ENCODE measurements at regions not wholly inside any gene's neighbourhood (a gene's known extent, or its start where the extent isn't known, plus 50 kb on each side); places are given as distances from the start of the nearest gene placed in this dataset.
"Not testable (repeated sequence)": the region's sequence is repeated elsewhere in the genome, so short reads cannot be mapped to it uniquely, and the experiment has no call there.

DNA sequence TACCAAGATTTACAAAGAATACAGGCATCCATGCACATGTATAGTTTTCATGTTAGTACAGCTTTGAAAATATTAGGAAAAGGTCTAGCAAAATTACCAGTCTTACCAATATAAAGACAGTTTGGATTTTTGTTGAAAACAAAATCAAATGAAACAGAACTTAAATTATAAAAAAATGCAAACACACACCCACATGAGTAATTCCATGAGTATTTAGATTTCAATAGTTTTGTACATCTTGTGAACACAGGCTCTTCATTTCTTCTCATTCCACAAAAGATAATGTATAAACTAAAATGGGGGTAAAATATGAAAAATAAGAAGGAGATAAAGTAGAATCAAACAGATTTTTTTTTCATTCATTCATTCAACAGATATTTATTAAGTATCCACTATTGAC, 682.2 kb upstream of the ANKRD30A start:
- no peaks in the 10 kb centered on the region for H3K4me1 Mint-ChIP-seq
- H3K36me3 Mint-ChIP-seq, result no peaks in the 10 kb centered on the region

DNA sequence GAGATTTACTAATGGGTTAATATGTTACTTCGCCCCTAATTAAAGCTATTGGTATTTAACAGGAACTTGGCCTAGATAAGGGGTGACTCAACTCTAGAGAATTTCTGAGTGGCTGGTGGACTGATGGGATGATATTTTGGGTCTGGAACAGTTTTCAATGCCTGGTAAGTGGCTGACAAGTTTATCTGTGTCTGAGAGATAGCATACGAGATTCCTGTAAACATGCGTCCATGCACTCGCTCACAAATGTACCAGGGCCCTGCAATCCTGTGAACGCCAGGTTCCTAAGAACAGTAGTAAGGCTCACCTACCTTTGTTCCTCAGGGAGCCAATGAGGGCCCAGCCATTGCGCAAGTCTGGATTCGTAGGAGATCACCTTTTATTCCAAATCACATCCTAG, 683.8 kb upstream of the ANKRD30A start:
- H3K9me3 Mint-ChIP-seq, result no peaks in the 10 kb centered on the region
- no peak overlapping the region for H3K4me3 Mint-ChIP-seq
- H3K27me3 Mint-ChIP-seq, result no peaks in the 10 kb centered on the region
- no peak overlapping the region for H3K27ac Mint-ChIP-seq
- no peaks in the 10 kb centered on the region for H3K36me3 Mint-ChIP-seq
- no peak for ATAC-seq (ENCODE audit: low read depth)
- DNase-seq (ENCODE audit: low spot score in 2 of 2), result no peak
- H3K4me1 Mint-ChIP-seq, result no peaks in the 10 kb centered on the region

More for the DNA sequence above, 682.2 kb upstream of the ANKRD30A start:
- no peak overlapping the region for H3K27ac Mint-ChIP-seq
- H3K4me3 Mint-ChIP-seq, result no peak overlapping the region
- no peak for ATAC-seq (ENCODE audit: low read depth)
- H3K9me3 Mint-ChIP-seq, result no peaks in the 10 kb centered on the region
- no peak for DNase-seq (ENCODE audit: low spot score in 2 of 2)
- H3K27me3 Mint-ChIP-seq, result no peaks in the 10 kb centered on the region

DNA sequence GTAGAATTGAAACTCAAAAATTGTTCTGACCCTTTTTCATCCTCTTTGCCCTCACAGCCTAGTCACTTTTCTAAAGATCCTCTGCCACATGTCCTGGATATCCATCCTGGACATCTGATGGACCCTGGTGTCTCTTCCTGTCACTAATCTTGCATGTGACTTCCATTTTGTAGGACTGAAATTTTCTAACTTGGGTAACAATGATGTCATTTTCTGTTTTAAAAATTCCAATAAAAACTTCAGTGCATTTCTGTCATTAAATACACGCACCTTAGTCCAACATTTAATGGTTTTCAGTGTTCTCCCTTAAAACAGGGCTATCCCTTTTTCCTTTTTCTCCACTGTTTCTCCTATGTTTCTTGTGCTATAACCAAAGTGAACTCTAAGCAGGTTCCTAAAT, 684.9 kb upstream of the ANKRD30A start:
- H3K27me3 Mint-ChIP-seq, result no peaks in the 10 kb centered on the region
- ATAC-seq (ENCODE audit: low read depth) (no peak), DNase-seq (ENCODE audit: low spot score in 2 of 2) (no peak)
- no peaks in the 10 kb centered on the region for H3K9me3 Mint-ChIP-seq
- H3K4me1 Mint-ChIP-seq, result no peaks in the 10 kb centered on the region
- H3K36me3 Mint-ChIP-seq, result no peaks in the 10 kb centered on the region
- H3K4me3 Mint-ChIP-seq, result no peak overlapping the region
- no peak overlapping the region for H3K27ac Mint-ChIP-seq

DNA sequence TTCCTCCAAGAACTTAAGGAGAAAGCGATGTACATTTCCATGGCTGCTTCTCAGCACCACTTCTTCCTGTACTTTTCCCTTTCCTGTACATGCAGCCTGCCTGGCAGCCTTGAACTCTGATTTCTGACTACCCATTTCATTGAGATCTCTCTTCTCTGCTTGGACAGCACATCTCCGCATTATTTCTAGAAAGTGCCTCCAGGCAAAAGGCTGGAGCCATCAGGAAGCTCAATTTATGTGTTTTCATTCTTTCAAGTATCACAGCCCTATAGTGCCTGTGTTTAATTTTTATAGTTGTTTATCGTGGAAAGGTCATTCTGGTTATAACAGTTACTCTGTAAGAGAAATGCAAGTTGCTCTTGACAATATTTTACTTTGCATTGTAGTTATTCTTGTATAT, 688.0 kb upstream of the ANKRD30A start:
- DNase-seq (ENCODE audit: low spot score in 2 of 2) (no peak), ATAC-seq (ENCODE audit: low read depth) (no peak)
- Mint-ChIP-seq H3K27ac (no peak overlapping the region), H3K4me1 (no peaks in the 10 kb centered on the region), H3K4me3 (no peak overlapping the region), H3K36me3 (no peaks in the 10 kb centered on the region), H3K9me3 (no peaks in the 10 kb centered on the region), H3K27me3 (no peaks in the 10 kb centered on the region)

DNA sequence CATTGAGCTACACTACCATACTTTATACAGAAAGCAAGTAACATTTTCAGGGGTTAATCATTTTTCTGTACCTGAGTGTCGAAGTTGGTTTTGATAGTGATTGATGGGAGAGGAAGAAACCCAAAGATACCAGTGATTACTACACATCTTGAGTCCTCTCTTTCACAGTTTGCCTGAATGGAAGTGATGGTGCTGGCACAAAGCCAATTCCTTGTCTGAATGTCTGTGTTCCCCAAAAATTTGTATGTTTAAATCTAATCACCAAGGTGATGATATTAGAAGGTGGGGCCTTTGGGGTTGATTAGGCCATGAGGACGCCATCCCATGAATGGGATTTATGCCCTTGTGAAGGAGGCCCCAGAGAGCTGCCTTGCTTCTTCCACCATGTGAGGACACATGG, 696.9 kb upstream of the ANKRD30A start:
- no peak overlapping the region for H3K27ac Mint-ChIP-seq
- H3K27me3 Mint-ChIP-seq, result no peaks in the 10 kb centered on the region
- peaks cover 8% of the 10 kb centered on the region for H3K9me3 Mint-ChIP-seq
- DNase-seq (ENCODE audit: low spot score in 2 of 2), result no peak
- H3K36me3 Mint-ChIP-seq, result no peaks in the 10 kb centered on the region
- H3K4me3 Mint-ChIP-seq, result no peak overlapping the region
- no peak for ATAC-seq (ENCODE audit: low read depth)
- H3K4me1 Mint-ChIP-seq, result no peaks in the 10 kb centered on the region

DNA sequence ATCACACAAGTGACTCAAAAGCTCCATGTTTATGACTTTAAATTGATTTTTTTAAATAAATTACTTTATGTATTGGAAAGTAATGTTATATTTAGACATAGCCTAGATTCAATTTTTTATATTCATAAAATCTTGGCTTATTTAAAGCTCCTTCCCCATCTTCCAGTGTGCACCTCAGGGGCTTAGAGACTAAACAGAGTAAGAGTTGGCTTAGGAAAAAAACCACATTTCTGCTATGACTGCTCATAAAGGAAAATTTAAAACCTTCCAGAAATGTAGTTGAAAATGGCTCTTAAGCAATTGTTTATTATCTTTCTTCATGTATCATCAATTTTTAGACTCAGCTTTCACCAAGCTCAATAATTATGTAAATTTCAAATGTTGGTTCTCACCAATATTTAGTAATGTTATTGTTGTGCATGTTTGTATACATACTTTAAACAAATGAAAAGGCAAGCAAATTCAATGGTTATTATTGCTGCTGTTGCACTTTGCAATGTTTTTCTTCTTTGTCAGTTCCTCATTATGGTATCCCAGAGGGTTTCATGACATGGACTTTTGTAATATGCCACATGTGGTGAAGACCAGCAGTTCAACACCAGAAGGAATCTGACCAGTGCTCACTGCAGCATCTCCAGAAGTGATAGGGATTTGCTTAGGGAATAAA, 700.1 kb upstream of the ANKRD30A start:
- no peak for DNase-seq (ENCODE audit: low spot score in 2 of 2)
- Mint-ChIP-seq H3K27ac (no peak overlapping the region), H3K36me3 (no peaks in the 10 kb centered on the region), H3K9me3 (peaks cover 8% of the 10 kb centered on the region), H3K4me1 (no peaks in the 10 kb centered on the region), H3K4me3 (no peak overlapping the region), H3K27me3 (no peaks in the 10 kb centered on the region)
- no peak for ATAC-seq (ENCODE audit: low read depth)

DNA sequence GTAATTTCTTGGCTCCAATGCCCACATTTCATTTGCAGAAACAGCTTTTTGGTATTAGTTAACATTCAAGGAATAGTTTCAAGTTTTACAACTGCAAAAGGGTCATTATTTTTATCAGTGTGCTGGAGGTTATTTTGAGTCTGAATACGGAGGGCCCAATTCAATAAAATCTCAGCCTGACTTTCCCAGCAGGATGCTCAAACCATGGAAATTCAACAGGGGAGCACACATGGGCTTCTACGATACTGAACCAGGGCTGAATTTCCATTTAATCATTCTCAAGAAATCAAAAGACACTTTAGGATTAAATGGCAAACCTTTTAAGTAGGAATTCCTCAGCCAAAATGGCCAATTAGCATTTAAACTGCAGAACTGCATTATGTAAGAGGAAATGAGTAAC, 700.9 kb upstream of the ANKRD30A start:
- Mint-ChIP-seq H3K36me3 (no peaks in the 10 kb centered on the region), H3K4me1 (no peaks in the 10 kb centered on the region), H3K4me3 (no peak overlapping the region), H3K9me3 (peaks cover 4% of the 10 kb centered on the region), H3K27me3 (no peaks in the 10 kb centered on the region), H3K27ac (no peak overlapping the region)
- no peak for DNase-seq (ENCODE audit: low spot score in 2 of 2)
- ATAC-seq (ENCODE audit: low read depth), result no peak

DNA sequence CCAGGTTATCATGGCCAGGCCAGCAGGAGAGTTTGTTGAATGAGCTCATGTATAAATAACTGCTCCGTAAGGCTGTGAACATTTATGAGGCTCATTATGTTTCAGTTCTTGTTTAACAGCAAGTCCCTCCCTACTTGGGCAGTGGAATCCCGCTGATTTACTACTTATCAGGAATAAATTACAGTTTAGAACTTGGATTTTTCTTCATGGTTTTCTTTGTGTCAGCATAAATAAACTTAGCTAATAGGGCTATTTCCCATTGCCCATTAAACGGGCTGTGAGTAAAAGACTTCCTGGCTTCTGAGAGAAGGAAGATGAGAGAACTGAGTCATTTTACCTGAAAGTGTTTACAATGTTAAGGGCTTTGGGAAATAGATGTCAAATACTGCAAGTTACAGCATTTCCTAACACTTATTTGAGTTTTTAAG, 701.6 kb upstream of the ANKRD30A start:
- H3K9me3 Mint-ChIP-seq, result peaks cover 2% of the 10 kb centered on the region
- no peaks in the 10 kb centered on the region for H3K4me1 Mint-ChIP-seq
- no peaks in the 10 kb centered on the region for H3K27me3 Mint-ChIP-seq
- ATAC-seq (ENCODE audit: low read depth), result no peak
- DNase-seq (ENCODE audit: low spot score in 2 of 2), result no peak
- no peak overlapping the region for H3K27ac Mint-ChIP-seq
- H3K36me3 Mint-ChIP-seq, result no peaks in the 10 kb centered on the region
- no peak overlapping the region for H3K4me3 Mint-ChIP-seq

DNA sequence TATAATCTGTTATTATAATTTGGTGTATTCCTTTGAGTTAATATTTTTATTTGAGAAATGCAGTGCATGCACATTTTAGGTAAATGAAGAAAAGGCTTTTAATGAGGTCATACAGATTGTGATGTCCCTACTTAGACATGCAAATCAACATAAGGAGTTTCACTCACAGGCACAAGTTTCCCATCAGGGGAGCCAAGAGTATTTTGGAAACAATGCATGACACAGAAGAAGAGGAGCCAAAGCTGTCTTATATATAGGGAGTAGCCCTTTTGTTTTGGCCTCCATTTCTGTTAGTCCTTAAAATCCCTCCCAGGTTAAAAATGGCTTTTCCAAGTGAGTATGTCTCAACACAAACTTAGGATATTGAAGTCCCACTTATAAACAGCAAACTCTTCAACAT, 703.4 kb upstream of the ANKRD30A start:
- Mint-ChIP-seq H3K36me3 (no peaks in the 10 kb centered on the region), H3K27ac (no peak overlapping the region), H3K27me3 (no peaks in the 10 kb centered on the region), H3K4me1 (no peaks in the 10 kb centered on the region), H3K9me3 (peaks cover 2% of the 10 kb centered on the region), H3K4me3 (no peak overlapping the region)
- no peak for ATAC-seq (ENCODE audit: low read depth)
- DNase-seq (ENCODE audit: low spot score in 2 of 2), result no peak

DNA sequence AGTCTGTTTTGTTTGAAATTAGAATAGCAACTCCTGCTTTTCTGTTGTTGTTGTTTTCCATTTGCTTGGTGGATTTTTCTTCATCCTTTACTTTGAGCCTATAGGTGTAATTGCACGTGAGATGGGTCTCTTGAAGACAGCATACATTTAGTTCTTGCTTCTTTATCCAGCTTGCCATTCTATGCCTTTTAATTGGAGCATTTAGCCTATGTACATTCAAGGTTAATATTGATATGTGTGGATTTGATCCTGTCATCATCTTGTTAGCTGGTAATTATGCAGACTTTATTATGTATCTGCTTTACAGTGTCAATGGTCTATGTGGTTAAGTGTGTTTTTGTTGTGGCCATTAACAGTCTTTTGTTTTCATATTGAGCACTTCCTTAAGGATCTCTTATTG, 708.9 kb upstream of the ANKRD30A start:
- no peak overlapping the region for H3K4me3 Mint-ChIP-seq
- H3K4me1 Mint-ChIP-seq, result no peaks in the 10 kb centered on the region
- H3K36me3 Mint-ChIP-seq, result no peaks in the 10 kb centered on the region
- no peaks in the 10 kb centered on the region for H3K27me3 Mint-ChIP-seq
- no peak overlapping the region for H3K27ac Mint-ChIP-seq
- DNase-seq (ENCODE audit: low spot score in 2 of 2) (no peak), ATAC-seq (ENCODE audit: low read depth) (no peak)
- peaks cover 13% of the 10 kb centered on the region for H3K9me3 Mint-ChIP-seq

DNA sequence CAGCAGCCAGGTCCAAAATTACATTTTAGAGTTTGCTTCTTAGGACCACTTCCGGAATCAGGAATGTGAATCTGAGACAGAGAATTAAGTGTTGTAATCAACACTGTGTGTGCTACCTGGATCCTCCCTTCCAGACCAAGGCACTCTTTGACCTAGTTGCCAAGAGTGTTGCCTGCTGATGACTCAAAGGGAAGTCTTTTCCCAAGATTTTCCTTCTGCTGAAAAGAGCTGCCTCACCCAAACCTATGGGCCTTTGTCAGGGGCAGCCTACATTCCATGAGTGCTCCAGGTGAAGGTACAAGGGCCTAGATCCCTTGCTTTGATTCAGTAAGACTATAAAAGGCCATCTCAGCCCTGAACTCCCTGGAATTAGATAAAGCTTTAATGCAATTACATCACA, 712.5 kb upstream of the ANKRD30A start:
- no peak overlapping the region for H3K27ac Mint-ChIP-seq
- no peak for ATAC-seq (ENCODE audit: low read depth)
- H3K27me3 Mint-ChIP-seq, result no peaks in the 10 kb centered on the region
- H3K36me3 Mint-ChIP-seq, result no peaks in the 10 kb centered on the region
- H3K4me3 Mint-ChIP-seq, result no peak overlapping the region
- peaks cover 13% of the 10 kb centered on the region for H3K9me3 Mint-ChIP-seq
- H3K4me1 Mint-ChIP-seq, result no peaks in the 10 kb centered on the region
- no peak for DNase-seq (ENCODE audit: low spot score in 2 of 2)

DNA sequence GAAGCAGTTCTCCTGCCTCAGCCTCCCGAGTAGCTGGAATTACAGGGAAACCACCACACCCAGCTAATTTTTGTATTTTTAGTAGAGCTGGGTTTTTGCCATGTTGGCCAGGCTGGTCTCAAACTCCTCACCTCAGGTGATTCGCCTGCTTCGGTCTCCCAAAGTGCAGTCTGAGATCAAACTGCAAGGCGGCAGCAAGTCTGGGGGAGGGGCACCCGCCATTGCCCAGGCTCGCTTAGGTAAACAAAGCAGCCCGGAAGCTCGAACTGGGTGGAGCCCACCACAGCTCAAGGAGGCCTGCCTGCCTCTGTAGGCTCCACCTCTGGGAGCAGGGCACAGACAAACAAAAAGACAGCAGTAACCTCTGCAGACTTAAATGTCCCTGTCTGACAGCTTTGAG, 725.2 kb upstream of the ANKRD30A start:
- not testable (repeated sequence) for H3K27ac Mint-ChIP-seq; H3K36me3 Mint-ChIP-seq; H3K4me1 Mint-ChIP-seq; H3K27me3 Mint-ChIP-seq; ATAC-seq (ENCODE audit: low read depth); H3K4me3 Mint-ChIP-seq; H3K9me3 Mint-ChIP-seq; DNase-seq (ENCODE audit: low spot score in 2 of 2)

DNA sequence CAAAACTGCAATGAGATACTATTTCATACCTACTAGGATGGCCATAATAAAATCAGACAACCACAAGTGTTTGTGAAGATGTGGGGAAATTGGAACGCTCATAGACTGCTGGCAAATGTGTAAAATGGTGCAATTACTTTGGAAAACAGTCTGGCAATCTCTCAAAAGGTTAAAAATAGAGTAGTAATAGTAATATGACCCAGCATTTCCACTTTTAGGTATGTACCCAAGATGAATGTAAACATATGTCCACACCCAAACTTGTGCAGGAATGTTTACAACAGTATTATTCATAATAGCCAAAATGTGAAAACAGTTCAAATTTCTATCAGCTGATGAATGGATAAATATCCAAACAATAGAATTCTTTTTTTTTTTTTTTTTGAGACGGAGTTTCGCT, 731.6 kb upstream of the ANKRD30A start:
- no peaks in the 10 kb centered on the region for H3K4me1 Mint-ChIP-seq
- peaks cover 1% of the 10 kb centered on the region for H3K9me3 Mint-ChIP-seq
- H3K4me3 Mint-ChIP-seq, result no peak overlapping the region
- ATAC-seq (ENCODE audit: low read depth), result no peak
- H3K36me3 Mint-ChIP-seq, result no peaks in the 10 kb centered on the region
- H3K27ac Mint-ChIP-seq, result no peak overlapping the region
- no peak for DNase-seq (ENCODE audit: low spot score in 2 of 2)
- H3K27me3 Mint-ChIP-seq, result no peaks in the 10 kb centered on the region

DNA sequence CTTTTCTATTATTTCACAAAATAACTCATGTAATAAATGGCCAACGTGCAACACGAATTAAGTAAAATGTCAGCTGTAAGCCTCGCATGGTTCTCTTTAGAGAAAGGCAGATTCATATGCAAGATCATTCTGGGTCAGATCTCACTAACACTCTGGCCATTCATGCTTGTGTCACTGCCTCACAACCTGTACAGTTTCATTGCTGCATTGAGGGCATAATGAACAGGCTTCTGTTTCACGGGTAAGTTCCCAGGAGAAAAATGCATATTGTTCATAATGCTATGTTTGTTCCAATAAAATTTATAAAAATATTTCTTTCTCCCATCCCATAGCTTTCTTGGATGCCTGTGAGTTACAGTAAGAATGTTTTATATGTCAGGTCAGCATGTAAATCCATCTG, 734.0 kb upstream of the ANKRD30A start:
- H3K27ac Mint-ChIP-seq, result no peak overlapping the region
- H3K27me3 Mint-ChIP-seq, result no peaks in the 10 kb centered on the region
- no peak overlapping the region for H3K4me3 Mint-ChIP-seq
- DNase-seq (ENCODE audit: low spot score in 2 of 2) (no peak), ATAC-seq (ENCODE audit: low read depth) (no peak)
- H3K4me1 Mint-ChIP-seq, result no peaks in the 10 kb centered on the region
- no peaks in the 10 kb centered on the region for H3K9me3 Mint-ChIP-seq
- H3K36me3 Mint-ChIP-seq, result no peaks in the 10 kb centered on the region

DNA sequence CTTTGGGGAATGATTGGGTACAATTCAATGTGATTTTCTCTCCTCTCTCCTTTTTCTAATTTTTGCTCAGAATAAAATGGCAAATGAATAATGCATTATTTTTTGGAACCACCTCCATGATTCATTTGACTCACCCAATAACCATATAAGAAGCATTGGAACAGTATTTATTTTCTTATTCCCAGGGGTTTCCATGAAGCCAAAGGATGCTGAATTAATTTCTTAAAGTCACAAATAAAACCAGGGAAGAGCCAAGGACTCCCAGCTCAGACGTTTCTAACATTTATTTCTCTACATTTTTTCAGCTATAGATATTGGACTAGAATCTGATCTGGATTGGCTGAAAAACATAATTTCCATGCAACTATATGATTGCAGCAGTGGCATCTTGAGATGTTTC, 735.2 kb upstream of the ANKRD30A start:
- ATAC-seq (ENCODE audit: low read depth), result no peak
- Mint-ChIP-seq H3K4me1 (no peaks in the 10 kb centered on the region), H3K4me3 (no peak overlapping the region), H3K27me3 (no peaks in the 10 kb centered on the region), H3K36me3 (no peaks in the 10 kb centered on the region), H3K27ac (no peak overlapping the region), H3K9me3 (no peaks in the 10 kb centered on the region)
- no peak for DNase-seq (ENCODE audit: low spot score in 2 of 2)

All from memory B cell (primary cell).